CD14-positive monocyte (primary cell): ENCODE measurements at regions not wholly inside any gene's neighbourhood (a gene's known extent, or its start where the extent isn't known, plus 50 kb on each side); places are given as distances from the start of the nearest gene placed in this dataset.
A peak's percentile ranks its signal among the peaks of the same experiment; 100 is the strongest.

ENCODE experiments used
- DNase-seq, 3 donors: peaks; one replicate each; pipeline ENCODE4 v3.0.0-alpha.2; 2011 to 2022
- H2AFZ ChIP-seq: 2 replicates; pipeline ENCODE4 v1.6.0; 2012; ENCODE audit warnings: mild to moderate bottlenecking, low read depth, low read length, inconsistent platforms; ENCODE audit not compliant: insufficient read depth, poor library complexity, severe bottlenecking
- H3K27ac ChIP-seq, 2 donors: 1 replicate in 1 of 2; 2 replicates in 1 of 2; pipeline ENCODE4 v1.5.1; 2012 to 2013; ENCODE audit warnings: low read length in 2 of 2, control low read depth in 1 of 2, inconsistent platforms in 1 of 2, low read depth in 1 of 2, mild to moderate bottlenecking in 1 of 2
- H3K27me3 ChIP-seq, 2 donors: one replicate each; pipeline versions ENCODE4 v1.6.0 to v1.6.1; 2011 to 2013; ENCODE audit warnings: low read length in 2 of 2; ENCODE audit not compliant: control insufficient read depth in 2 of 2, insufficient read depth in 2 of 2
- H3K36me3 ChIP-seq, 2 donors: replicated peaks in 1 of 2; 1 replicate in 1 of 2; 2 replicates in 1 of 2; pipeline versions ENCODE4 v1.5.1 to v1.6.1; 2012 to 2013; ENCODE audit warnings: low read length in 2 of 2, control low read depth in 1 of 2, inconsistent platforms in 1 of 2, mild to moderate bottlenecking in 1 of 2; ENCODE audit not compliant: insufficient read depth in 2 of 2, control insufficient read depth in 1 of 2
- H3K4me1 ChIP-seq, 2 donors: 1 replicate in 1 of 2; 2 replicates in 1 of 2; pipeline versions ENCODE4 v1.5.1 to v1.6.1; 2012 to 2013; ENCODE audit warnings: low read length in 2 of 2, control low read depth in 1 of 2, inconsistent platforms in 1 of 2, mild to moderate bottlenecking in 1 of 2, moderate library complexity in 1 of 2; ENCODE audit not compliant: insufficient read depth in 2 of 2, control insufficient read depth in 1 of 2
- H3K4me2 ChIP-seq: replicated peaks from 2 replicates; pipeline ENCODE3; 2012; ENCODE audit warnings: low read length, moderate library complexity, mild to moderate bottlenecking; ENCODE audit not compliant: poor library complexity, severe bottlenecking; ENCODE audit errors: extremely low read depth
- H3K4me3 ChIP-seq, 3 experiments: fragments of 200-600 bp in 1 of 3; sonication (generic) in 1 of 3; replicated peaks in 1 of 3; 1 replicate in 2 of 3; 2 replicates in 1 of 3; pipeline ENCODE4 v1.5.1; 2011 to 2013; ENCODE audit warnings: low read length in 3 of 3, mild to moderate bottlenecking in 3 of 3, control low read depth in 2 of 3, low read depth in 2 of 3, inconsistent platforms in 1 of 3, moderate library complexity in 1 of 3
- H3K79me2 ChIP-seq: 2 replicates; pipeline ENCODE4 v1.6.0; 2012; ENCODE audit warnings: mild to moderate bottlenecking, control low read depth, inconsistent platforms, low read length, moderate library complexity; ENCODE audit not compliant: insufficient read depth
- H3K9ac ChIP-seq: 2 replicates; pipeline ENCODE4 v1.6.0; 2017; ENCODE audit warnings: low read length, mild to moderate bottlenecking; ENCODE audit not compliant: insufficient read depth, poor library complexity, severe bottlenecking
- H3K9me3 ChIP-seq, 2 donors: replicated peaks in 1 of 2; 1 replicate in 1 of 2; 2 replicates in 1 of 2; pipeline versions ENCODE4 v1.5.1 to v1.6.1; 2012 to 2013; ENCODE audit warnings: low read length in 2 of 2, control low read depth in 1 of 2; ENCODE audit not compliant: control insufficient read depth in 1 of 2, insufficient read depth in 1 of 2
- H4K20me1 ChIP-seq: 2 replicates; pipeline ENCODE4 v1.6.0; 2012; ENCODE audit warnings: mild to moderate bottlenecking, low read length, control low read depth, moderate library complexity; ENCODE audit not compliant: insufficient read depth
- H3K27ac Mint-ChIP-seq, 7 donors: one replicate each; pipeline ENCODE4 v1.8.0; 2020; ENCODE audit warnings: mild to moderate bottlenecking in 7 of 7, mixed read lengths in 7 of 7, moderate library complexity in 6 of 7, inconsistent platforms in 2 of 7
- H3K27me3 Mint-ChIP-seq, 3 donors: one replicate each; pipeline ENCODE4 v1.8.0; 2021 to 2022; ENCODE audit warnings: low read depth in 3 of 3, mild to moderate bottlenecking in 3 of 3, mixed read lengths in 3 of 3, moderate library complexity in 3 of 3, inconsistent platforms in 1 of 3
- H3K36me3 Mint-ChIP-seq, 2 donors: one replicate each; pipeline ENCODE4 v1.8.0; 2020; ENCODE audit warnings: mixed read lengths in 2 of 2, inconsistent platforms in 1 of 2, mild to moderate bottlenecking in 1 of 2
- H3K4me1 Mint-ChIP-seq: one replicate; pipeline ENCODE4 v1.8.0; 2020; ENCODE audit warnings: mild to moderate bottlenecking, mixed read lengths
- H3K4me3 Mint-ChIP-seq, 2 donors: one replicate each; pipeline ENCODE4 v1.8.0; 2020; ENCODE audit warnings: mild to moderate bottlenecking in 2 of 2, mixed read lengths in 2 of 2, moderate library complexity in 1 of 2
- H3K9me3 Mint-ChIP-seq, 7 donors: one replicate each; pipeline ENCODE4 v1.8.0; 2020 to 2022; ENCODE audit warnings: mixed read lengths in 7 of 7, mild to moderate bottlenecking in 6 of 7, moderate library complexity in 6 of 7, inconsistent platforms in 2 of 7
- CTCF ChIP-seq: fragments of 200-600 bp; IDR thresholded peaks from one replicate; pipeline ENCODE4 v1.8.0; 2022; ENCODE audit warnings: antibody characterized with exemption, mild to moderate bottlenecking
- WGBS: methylation state at CpG from one replicate; pipeline ENCODE4 v1.1.5; 2013; ENCODE audit warnings: missing lambda C conversion rate; ENCODE audit not compliant: insufficient coverage; 5-methylcytosine and 5-hydroxymethylcytosine counted together
- intact Hi-C, 2 donors: fragments of 100-400 bp; cut with micrococcal nuclease; formaldehyde crosslinking; loops; one replicate each; pipeline versions ENCODE4 v1.15.0 to v1.15.1; 2023

- Histone ChIP-seq H2AFZ (no peak overlapping the region), H3K4me1 (no peaks in the 10 kb centered on the region), H3K4me2 (no peak overlapping the region), H3K79me2 (no peaks in the 10 kb centered on the region), H3K27ac (no peak overlapping the region), H4K20me1 (no peaks in the 10 kb centered on the region), H3K9ac (no peak overlapping the region), H3K27me3 (no peaks in the 10 kb centered on the region), H3K36me3 (no peaks in the 10 kb centered on the region), H3K9me3 (no peaks in the 10 kb centered on the region), H3K4me3 (no peak overlapping the region)
- H3K27me3 Mint-ChIP-seq: peaks cover 0 to 4% (median 2%) of the 10 kb centered on the region in 3 donors
- no peak overlapping the region for H3K27ac Mint-ChIP-seq
- 87% methylated on average over 2 of the region's 3 CpGs for WGBS
- no peaks in the 10 kb centered on the region for H3K36me3 Mint-ChIP-seq
- DNase-seq: no peak
- no peaks in the 10 kb centered on the region for H3K4me1 Mint-ChIP-seq
- H3K9me3 Mint-ChIP-seq: no peaks in the 10 kb centered on the region
- no peak for TF ChIP-seq CTCF
- intact Hi-C loops: no loop called here
- H3K4me3 Mint-ChIP-seq: no peak overlapping the region
Observed at GRCh38 chr2:176830362-176830761, 382.2 kb upstream of the HNRNPA3 start.

DNA sequence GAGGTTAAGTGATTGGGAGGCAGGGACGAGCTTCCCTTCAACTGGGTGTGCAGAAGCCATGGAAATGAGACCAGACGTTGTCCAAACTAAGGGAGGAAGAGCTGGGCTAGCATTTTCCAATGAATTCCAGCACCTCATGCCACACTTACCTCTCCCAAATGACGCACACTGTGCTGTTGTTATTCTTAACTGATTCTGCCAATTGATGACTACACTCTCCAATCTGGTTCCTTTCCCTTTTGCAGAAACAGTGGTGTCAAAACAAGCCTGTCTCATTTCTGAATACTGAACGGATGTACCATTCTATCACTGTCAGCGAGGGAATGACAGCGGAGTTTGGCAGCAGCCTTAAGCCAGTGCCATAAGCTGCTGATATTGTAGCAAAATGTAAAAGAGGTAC lies 380.5 kb upstream of the HNRNPA3 start:
- no peak overlapping the region for H3K27ac ChIP-seq
- TF ChIP-seq CTCF: no peak
- H3K27me3 Mint-ChIP-seq: peaks cover 0 to 4% (median 2%) of the 10 kb centered on the region in 3 donors
- WGBS: 100% methylated on average over 3 of the region's 6 CpGs
- H3K27me3 ChIP-seq: no peaks in the 10 kb centered on the region
- H3K4me1 Mint-ChIP-seq: no peaks in the 10 kb centered on the region
- no peaks in the 10 kb centered on the region for H4K20me1 ChIP-seq
- no peak overlapping the region for H3K4me3 Mint-ChIP-seq
- H3K36me3 Mint-ChIP-seq: no peaks in the 10 kb centered on the region
- H3K4me3 ChIP-seq: no peak overlapping the region
- no peak overlapping the region for H2AFZ ChIP-seq
- no peaks in the 10 kb centered on the region for H3K79me2 ChIP-seq
- H3K4me2 ChIP-seq: no peak overlapping the region
- H3K36me3 ChIP-seq: no peaks in the 10 kb centered on the region
- H3K27ac Mint-ChIP-seq: peak overlapping the region in 1 of 7 donors; percentile 40
- no peaks in the 10 kb centered on the region for H3K4me1 ChIP-seq
- intact Hi-C loops: no loop called here
- peaks cover 0 to 2% (median 0%) of the 10 kb centered on the region in 7 donors for H3K9me3 Mint-ChIP-seq
- H3K9ac ChIP-seq: no peak overlapping the region
- no peak for DNase-seq
- no peaks in the 10 kb centered on the region for H3K9me3 ChIP-seq
